ENCODE measurements at regions not wholly inside any gene's neighbourhood (a gene's known extent, or its start where the extent isn't known, plus 50 kb on each side); places are given as distances from the start of the nearest gene placed in this dataset.
"Not testable (repeated sequence)": the region's sequence is repeated elsewhere in the genome, so short reads cannot be mapped to it uniquely, and the experiment has no call there.

DNA sequence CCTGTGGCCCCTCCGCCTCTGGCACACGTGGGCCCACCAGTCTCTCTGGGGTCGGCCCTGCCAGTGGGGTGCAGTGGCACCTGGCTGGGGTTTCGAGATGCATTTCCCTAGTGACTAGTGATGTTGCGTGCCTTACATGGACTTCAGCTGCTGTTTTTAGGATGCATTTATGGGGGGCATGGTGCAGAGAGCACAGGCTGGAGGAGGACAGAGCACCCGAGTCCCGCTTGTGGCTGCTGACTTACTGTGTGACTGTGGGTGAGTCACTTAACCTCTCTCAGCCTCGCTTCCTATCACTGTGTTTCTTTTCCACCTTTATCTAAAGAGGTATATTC, 213.0 kb upstream of the ZNF469 start:
- H2BK15ac ChIP-seq (ENCODE audit: low read depth, low read length); H3K36me3 Mint-ChIP-seq (ENCODE audit: insufficient read depth in 1 of 3, low read depth in 3 of 3); H2AFZ ChIP-seq (ENCODE audit: low read length); H3K79me1 ChIP-seq (ENCODE audit: insufficient read depth, low read depth, low read length, poor library complexity, severe bottlenecking); H2AK5ac ChIP-seq (ENCODE audit: insufficient read length, low read length); H3K27me3 ChIP-seq (ENCODE audit: insufficient read depth, low read length); H3K56ac ChIP-seq (ENCODE audit: insufficient read length, low read depth, low read length); H4K20me1 ChIP-seq (ENCODE audit: control insufficient read depth, insufficient read depth, insufficient read length); H3K27ac ChIP-seq (ENCODE audit: insufficient read length, low read depth, low read length); H3K23me2 ChIP-seq (ENCODE audit: insufficient read length, low read depth, low read length, poor library complexity, severe bottlenecking); H3K9ac ChIP-seq (ENCODE audit: extremely low read depth, insufficient read length, low read length); H3K27ac Mint-ChIP-seq; H3K14ac ChIP-seq (ENCODE audit: insufficient read depth, low read length); H4K8ac ChIP-seq (replicated peaks; ENCODE audit: insufficient read length, low read depth, low read length); H2BK5ac ChIP-seq (ENCODE audit: insufficient read length, low read length); H3K4me1 ChIP-seq (ENCODE audit: insufficient read depth, low read length); H3K4me1 Mint-ChIP-seq; H4K5ac ChIP-seq (ENCODE audit: insufficient read length, low read depth, low read length); H3K27me3 Mint-ChIP-seq (ENCODE audit: low read depth); H4K91ac ChIP-seq (ENCODE audit: insufficient read length, low read depth, low read length); H3T11ph ChIP-seq (ENCODE audit: low read length); H3K79me2 ChIP-seq (ENCODE audit: insufficient read depth, low read length); H3K9me3 Mint-ChIP-seq; H3K18ac ChIP-seq (ENCODE audit: insufficient read length, low read depth, low read length); H3K9me3 ChIP-seq (ENCODE audit: control insufficient read depth, low read depth, low read length); H3K4me3 Mint-ChIP-seq; H3K23ac ChIP-seq (ENCODE audit: insufficient read length, low read depth, low read length); DNase-seq; H2BK12ac ChIP-seq (ENCODE audit: insufficient read length, low read depth, low read length); H3K4ac ChIP-seq (ENCODE audit: low read depth, low read length); H3K4me2 ChIP-seq (ENCODE audit: insufficient read depth, insufficient read length, low read length); H2BK20ac ChIP-seq (ENCODE audit: low read depth, low read length, poor library complexity, severe bottlenecking); H2BK120ac ChIP-seq (ENCODE audit: low read depth, low read length, poor library complexity, severe bottlenecking): not testable (repeated sequence)
- no CpG with 5 or more reads among the region's 8 CpGs for WGBS (ENCODE audit: extremely low coverage, insufficient read length, low lambda C conversion rate)

Measured in H9 (cell line).